ENCODE measurements at regions not wholly inside any gene's neighbourhood (a gene's known extent, or its start where the extent isn't known, plus 50 kb on each side); places are given as distances from the start of the nearest gene placed in this dataset.

DNA sequence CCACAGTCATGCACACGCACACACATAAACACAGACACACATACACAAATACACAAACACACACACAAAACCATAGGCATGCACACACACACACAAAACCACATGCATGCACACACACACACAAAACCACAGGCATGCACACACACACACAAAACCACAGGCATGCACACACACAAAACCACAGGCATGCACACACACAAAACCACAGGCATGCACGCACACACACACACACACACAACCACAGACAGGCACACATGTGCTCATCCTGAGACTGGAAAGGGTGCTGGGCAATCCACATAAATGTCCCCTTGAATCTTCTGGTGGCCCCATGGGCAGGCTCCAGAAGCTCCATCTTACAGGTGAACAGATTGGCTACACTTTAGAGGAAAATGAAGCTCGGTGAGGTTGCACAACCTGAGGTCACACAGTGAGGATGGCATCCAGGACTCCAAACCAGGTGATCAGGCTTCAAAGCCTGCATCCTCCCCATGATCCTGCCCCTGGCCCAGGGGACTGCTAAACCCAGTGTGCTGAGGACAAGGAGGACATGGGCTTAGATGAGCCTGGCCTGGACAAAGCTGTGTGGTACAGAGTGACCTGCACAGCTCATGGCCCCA lies 144.8 kb downstream of the GADD45G start:
- Histone ChIP-seq H3K9me3 (ENCODE audit: low read length) (no peaks in the 10 kb centered on the region), H4K20me1 (ENCODE audit: insufficient read depth) (no peaks in the 10 kb centered on the region), H3K27ac (ENCODE audit: low read length) (no peak overlapping the region), H3K27me3 (ENCODE audit: insufficient read depth, low read depth, low read length) (no peaks in the 10 kb centered on the region), H2AFZ (ENCODE audit: low read depth, low read length) (no peak overlapping the region), H3K36me3 (ENCODE audit: insufficient read depth, low read length) (no peaks in the 10 kb centered on the region), H3K79me2 (replicated peaks; ENCODE audit: insufficient read depth, low read length) (no peaks in the 10 kb centered on the region), H3K4me3 (ENCODE audit: low read length) (no peak overlapping the region), H3F3A (ENCODE audit: insufficient read depth, low read length, poor library complexity, severe bottlenecking) (no peaks in the 10 kb centered on the region), H3K4me2 (ENCODE audit: low read length) (no peak overlapping the region), H3K9me2 (ENCODE audit: insufficient read depth, low read length) (no peaks in the 10 kb centered on the region), H3K9ac (ENCODE audit: low read length) (no peak overlapping the region)
- no peak for TF ChIP-seq EZH2 (IDR thresholded peaks at IDR 0.05; ENCODE audit: borderline replicate concordance, insufficient read depth, low read length, poor library complexity, severe bottlenecking)
- TF ChIP-seq, protein P1, sequence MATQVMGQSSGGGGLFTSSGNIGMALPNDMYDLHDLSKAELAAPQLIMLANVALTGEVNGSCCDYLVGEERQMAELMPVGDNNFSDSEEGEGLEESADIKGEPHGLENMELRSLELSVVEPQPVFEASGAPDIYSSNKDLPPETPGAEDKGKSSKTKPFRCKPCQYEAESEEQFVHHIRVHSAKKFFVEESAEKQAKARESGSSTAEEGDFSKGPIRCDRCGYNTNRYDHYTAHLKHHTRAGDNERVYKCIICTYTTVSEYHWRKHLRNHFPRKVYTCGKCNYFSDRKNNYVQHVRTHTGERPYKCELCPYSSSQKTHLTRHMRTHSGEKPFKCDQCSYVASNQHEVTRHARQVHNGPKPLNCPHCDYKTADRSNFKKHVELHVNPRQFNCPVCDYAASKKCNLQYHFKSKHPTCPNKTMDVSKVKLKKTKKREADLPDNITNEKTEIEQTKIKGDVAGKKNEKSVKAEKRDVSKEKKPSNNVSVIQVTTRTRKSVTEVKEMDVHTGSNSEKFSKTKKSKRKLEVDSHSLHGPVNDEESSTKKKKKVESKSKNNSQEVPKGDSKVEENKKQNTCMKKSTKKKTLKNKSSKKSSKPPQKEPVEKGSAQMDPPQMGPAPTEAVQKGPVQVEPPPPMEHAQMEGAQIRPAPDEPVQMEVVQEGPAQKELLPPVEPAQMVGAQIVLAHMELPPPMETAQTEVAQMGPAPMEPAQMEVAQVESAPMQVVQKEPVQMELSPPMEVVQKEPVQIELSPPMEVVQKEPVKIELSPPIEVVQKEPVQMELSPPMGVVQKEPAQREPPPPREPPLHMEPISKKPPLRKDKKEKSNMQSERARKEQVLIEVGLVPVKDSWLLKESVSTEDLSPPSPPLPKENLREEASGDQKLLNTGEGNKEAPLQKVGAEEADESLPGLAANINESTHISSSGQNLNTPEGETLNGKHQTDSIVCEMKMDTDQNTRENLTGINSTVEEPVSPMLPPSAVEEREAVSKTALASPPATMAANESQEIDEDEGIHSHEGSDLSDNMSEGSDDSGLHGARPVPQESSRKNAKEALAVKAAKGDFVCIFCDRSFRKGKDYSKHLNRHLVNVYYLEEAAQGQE (IDR thresholded peaks at IDR 0.05; ENCODE audit: borderline replicate concordance): no peak
- no peak for TF ChIP-seq TAF1 (IDR thresholded peaks at IDR 0.05; ENCODE audit: low read depth)
- no peak for TF ChIP-seq SMC3 (conservative IDR thresholded peaks at IDR 0.05; ENCODE audit: poor library complexity)
- TF ChIP-seq POLR2AphosphoS5 (IDR thresholded peaks at IDR 0.05): no peak
- TF ChIP-seq EP300 (conservative IDR thresholded peaks at IDR 0.05; ENCODE audit: poor library complexity, severe bottlenecking): no peak

DNA sequence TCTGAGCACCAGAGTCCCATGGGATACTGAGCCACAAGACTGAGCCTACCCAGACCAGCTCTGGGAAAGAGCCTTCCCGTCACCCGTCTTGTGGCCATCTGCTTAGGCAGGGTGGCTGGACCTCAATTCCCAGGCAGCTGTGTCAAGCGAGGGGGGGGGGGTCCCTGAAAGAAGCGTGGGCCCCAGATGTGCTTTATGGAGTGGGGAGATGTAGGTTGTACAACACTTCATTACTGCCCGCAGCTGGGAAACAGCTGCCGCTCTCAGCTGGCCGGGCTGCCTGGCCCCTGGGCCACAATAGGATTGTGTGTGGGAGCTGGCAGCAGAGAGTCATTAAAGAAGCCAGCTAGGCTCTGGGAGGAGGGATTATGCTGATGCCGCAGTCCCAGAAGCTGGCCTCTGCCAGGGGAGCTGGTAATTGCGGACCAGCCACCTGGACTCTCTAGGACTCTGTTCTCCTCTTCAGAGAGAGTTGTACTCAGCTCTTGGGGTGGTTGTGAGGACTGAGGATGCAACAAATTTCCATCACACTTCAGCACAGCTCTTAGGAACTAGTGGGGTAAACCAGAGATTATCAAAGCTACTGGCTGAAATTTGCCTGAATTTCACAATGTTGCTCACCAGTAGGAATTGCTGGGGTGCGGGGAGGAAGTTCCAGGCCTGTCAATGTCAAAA lies 145.4 kb downstream of the GADD45G start:
- Histone ChIP-seq H3K27ac (ENCODE audit: low read length) (no peak overlapping the region), H4K20me1 (ENCODE audit: insufficient read depth) (no peaks in the 10 kb centered on the region), H3F3A (ENCODE audit: insufficient read depth, low read length, poor library complexity, severe bottlenecking) (no peaks in the 10 kb centered on the region), H2AFZ (ENCODE audit: low read depth, low read length) (no peak overlapping the region), H3K9ac (ENCODE audit: low read length) (no peak overlapping the region), H3K27me3 (ENCODE audit: insufficient read depth, low read depth, low read length) (no peaks in the 10 kb centered on the region), H3K4me2 (ENCODE audit: low read length) (no peak overlapping the region), H3K9me3 (ENCODE audit: low read length) (no peaks in the 10 kb centered on the region), H3K9me2 (ENCODE audit: insufficient read depth, low read length) (no peaks in the 10 kb centered on the region), H3K4me3 (ENCODE audit: low read length) (no peak overlapping the region), H3K79me2 (replicated peaks; ENCODE audit: insufficient read depth, low read length) (no peaks in the 10 kb centered on the region), H3K36me3 (ENCODE audit: insufficient read depth, low read length) (no peaks in the 10 kb centered on the region)
- TF ChIP-seq, protein P2, sequence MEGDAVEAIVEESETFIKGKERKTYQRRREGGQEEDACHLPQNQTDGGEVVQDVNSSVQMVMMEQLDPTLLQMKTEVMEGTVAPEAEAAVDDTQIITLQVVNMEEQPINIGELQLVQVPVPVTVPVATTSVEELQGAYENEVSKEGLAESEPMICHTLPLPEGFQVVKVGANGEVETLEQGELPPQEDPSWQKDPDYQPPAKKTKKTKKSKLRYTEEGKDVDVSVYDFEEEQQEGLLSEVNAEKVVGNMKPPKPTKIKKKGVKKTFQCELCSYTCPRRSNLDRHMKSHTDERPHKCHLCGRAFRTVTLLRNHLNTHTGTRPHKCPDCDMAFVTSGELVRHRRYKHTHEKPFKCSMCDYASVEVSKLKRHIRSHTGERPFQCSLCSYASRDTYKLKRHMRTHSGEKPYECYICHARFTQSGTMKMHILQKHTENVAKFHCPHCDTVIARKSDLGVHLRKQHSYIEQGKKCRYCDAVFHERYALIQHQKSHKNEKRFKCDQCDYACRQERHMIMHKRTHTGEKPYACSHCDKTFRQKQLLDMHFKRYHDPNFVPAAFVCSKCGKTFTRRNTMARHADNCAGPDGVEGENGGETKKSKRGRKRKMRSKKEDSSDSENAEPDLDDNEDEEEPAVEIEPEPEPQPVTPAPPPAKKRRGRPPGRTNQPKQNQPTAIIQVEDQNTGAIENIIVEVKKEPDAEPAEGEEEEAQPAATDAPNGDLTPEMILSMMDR (IDR thresholded peaks at IDR 0.05; ENCODE audit: poor library complexity, severe bottlenecking): no peak
- TF ChIP-seq POLR2AphosphoS5 (IDR thresholded peaks at IDR 0.05): no peak
- no peak for TF ChIP-seq SMC3 (conservative IDR thresholded peaks at IDR 0.05; ENCODE audit: poor library complexity)
- TF ChIP-seq EP300 (conservative IDR thresholded peaks at IDR 0.05; ENCODE audit: poor library complexity, severe bottlenecking): no peak
- TF ChIP-seq EZH2 (IDR thresholded peaks at IDR 0.05; ENCODE audit: borderline replicate concordance, insufficient read depth, low read length, poor library complexity, severe bottlenecking): no peak
- TF ChIP-seq RAD21 (conservative IDR thresholded peaks at IDR 0.05): no peak
- no peak for TF ChIP-seq MXI1 (conservative IDR thresholded peaks at IDR 0.05; ENCODE audit: poor library complexity, severe bottlenecking)
- TF ChIP-seq, protein P1 (IDR thresholded peaks at IDR 0.05; ENCODE audit: borderline replicate concordance): no peak
- TF ChIP-seq TAF1 (IDR thresholded peaks at IDR 0.05; ENCODE audit: low read depth): no peak
